ENCODE measurements at regions not wholly inside any gene's neighbourhood (a gene's known extent, or its start where the extent isn't known, plus 50 kb on each side); places are given as distances from the start of the nearest gene placed in this dataset.

- TF ChIP-seq CTCF (IDR thresholded peaks at IDR 0.05) (peak; percentile 81), ZFX (IDR thresholded peaks at IDR 0.05; ENCODE audit: borderline replicate concordance) (no peak)
Measured at GRCh38 chr1:72623299-72623708, 341.0 kb upstream of the NEGR1 start.

All from 22Rv1 (cell line).